NB4 (cell line): ENCODE measurements at regions not wholly inside any gene's neighbourhood (a gene's known extent, or its start where the extent isn't known, plus 50 kb on each side); places are given as distances from the start of the nearest gene placed in this dataset.

Experiments
- DNase-seq: peaks from one replicate; pipeline ENCODE4 v3.0.0; 2010; ENCODE audit warnings: low read depth
- H3K4me3 ChIP-seq: one replicate; pipeline ENCODE4 v1.5.1; 2011; ENCODE audit warnings: mild to moderate bottlenecking, low read depth, low read length, moderate library complexity
- MYC ChIP-seq: IDR thresholded peaks from 2 replicates; pipeline ENCODE4 v1.6.1; 2011; ENCODE audit warnings: low read depth, low read length
- POLR2A ChIP-seq: IDR thresholded peaks from 2 replicates; pipeline ENCODE4 v1.6.1; 2011; ENCODE audit warnings: mild to moderate bottlenecking; ENCODE audit not compliant: insufficient read length; ENCODE audit errors: extremely low read depth
- TF ChIP-seq, protein P1 (sequence below): IDR thresholded peaks from 2 replicates; pipeline ENCODE4 v1.6.1; 2011; ENCODE audit warnings: low read depth, low read length
- TF ChIP-seq, protein P2 (sequence below): IDR thresholded peaks from one replicate; pipeline ENCODE4 v1.5.1; 2012; ENCODE audit warnings: low read depth, low read length

DNA sequence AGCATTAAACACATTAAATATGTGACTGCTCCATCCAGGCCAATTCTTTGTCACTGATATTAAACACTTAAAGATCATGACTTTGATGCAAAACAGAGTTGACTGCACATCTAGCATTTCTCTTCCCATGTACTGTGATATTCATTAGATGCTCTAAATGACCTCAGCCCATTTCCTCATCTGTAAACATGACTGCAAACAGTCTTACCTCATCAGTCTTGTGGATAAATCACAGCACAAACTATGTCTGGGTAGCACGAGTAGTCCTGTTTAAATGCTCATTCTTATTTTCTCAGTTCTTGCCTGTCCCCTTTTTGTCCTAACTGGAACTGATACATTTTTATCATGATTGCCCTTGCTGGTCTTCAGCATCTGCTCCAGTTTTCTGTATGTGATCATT lies 1974.8 kb upstream of the LRRTM1 start:
- DNase-seq: no peak
- H3K4me3 ChIP-seq: no peak overlapping the region
- no peak for TF ChIP-seq MYC
- TF ChIP-seq, protein P1, sequence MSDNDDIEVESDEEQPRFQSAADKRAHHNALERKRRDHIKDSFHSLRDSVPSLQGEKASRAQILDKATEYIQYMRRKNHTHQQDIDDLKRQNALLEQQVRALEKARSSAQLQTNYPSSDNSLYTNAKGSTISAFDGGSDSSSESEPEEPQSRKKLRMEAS: no peak
- TF ChIP-seq, protein P2, sequence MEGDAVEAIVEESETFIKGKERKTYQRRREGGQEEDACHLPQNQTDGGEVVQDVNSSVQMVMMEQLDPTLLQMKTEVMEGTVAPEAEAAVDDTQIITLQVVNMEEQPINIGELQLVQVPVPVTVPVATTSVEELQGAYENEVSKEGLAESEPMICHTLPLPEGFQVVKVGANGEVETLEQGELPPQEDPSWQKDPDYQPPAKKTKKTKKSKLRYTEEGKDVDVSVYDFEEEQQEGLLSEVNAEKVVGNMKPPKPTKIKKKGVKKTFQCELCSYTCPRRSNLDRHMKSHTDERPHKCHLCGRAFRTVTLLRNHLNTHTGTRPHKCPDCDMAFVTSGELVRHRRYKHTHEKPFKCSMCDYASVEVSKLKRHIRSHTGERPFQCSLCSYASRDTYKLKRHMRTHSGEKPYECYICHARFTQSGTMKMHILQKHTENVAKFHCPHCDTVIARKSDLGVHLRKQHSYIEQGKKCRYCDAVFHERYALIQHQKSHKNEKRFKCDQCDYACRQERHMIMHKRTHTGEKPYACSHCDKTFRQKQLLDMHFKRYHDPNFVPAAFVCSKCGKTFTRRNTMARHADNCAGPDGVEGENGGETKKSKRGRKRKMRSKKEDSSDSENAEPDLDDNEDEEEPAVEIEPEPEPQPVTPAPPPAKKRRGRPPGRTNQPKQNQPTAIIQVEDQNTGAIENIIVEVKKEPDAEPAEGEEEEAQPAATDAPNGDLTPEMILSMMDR: no peak
- TF ChIP-seq POLR2A: no peak

DNA sequence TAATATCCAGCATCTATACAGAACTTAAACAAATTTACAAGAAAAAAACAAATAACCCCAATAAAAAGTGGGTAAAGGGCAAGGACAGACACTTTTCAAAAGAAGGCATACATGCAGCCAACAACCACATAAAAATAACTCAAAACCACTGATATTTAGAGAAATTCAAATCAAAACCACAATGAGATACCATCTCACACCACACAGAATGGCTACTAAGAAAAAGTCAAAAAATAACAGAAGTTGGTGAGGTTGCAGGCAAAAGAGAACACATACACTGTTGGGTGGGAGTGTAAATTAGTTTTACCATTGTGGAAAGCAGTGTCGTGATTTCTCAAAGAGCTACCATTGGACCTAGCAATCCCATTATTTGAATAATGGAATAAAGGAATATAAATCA lies 1973.9 kb upstream of the LRRTM1 start:
- DNase-seq: no peak
- H3K4me3 ChIP-seq: no peak overlapping the region
- TF ChIP-seq, protein P2: no peak
- TF ChIP-seq POLR2A (no peak), MYC (no peak)
- TF ChIP-seq, protein P1: no peak

DNA sequence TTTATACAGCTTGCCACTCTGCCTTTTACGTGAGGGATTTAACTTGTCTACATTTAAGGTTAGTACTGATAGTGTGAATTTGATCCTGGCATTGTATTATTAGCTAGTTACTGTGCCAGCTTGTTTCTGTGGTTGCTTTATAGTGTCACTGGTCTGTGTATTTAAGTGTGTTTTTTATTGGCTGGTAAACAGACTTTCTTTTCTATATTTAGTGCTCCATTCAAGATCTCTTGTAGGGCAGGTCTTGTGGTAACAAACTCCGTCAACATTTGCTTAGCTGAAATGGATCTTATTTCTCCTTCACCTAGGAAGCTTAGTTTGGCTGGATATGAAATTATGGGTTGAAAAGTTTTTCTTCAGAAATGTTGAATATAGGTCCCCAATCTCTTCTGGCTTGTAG lies 1971.0 kb upstream of the LRRTM1 start:
- no peak overlapping the region for H3K4me3 ChIP-seq
- no peak for TF ChIP-seq MYC
- no peak for TF ChIP-seq POLR2A
- TF ChIP-seq, protein P1: no peak
- TF ChIP-seq, protein P2: no peak
- DNase-seq: no peak

DNA sequence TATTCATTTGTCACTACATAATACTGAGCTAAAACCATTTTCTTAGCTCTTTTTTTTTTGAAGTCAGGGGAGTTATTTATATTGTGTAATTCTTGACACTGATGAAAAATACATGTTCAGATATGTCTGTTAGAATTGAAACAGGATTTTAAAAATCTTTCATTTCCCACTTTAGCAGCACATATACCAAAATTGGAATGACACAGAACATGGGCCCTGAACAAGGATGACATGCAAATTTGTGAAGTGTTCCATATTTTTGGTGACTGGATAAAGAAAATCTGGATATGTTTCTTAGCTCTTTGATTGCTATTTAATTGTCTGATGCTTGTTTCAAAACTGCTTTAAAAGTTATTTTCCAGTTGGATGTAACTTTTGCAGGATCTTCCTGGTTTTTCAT lies 1963.9 kb upstream of the LRRTM1 start:
- DNase-seq: no peak
- H3K4me3 ChIP-seq: no peak overlapping the region
- TF ChIP-seq MYC (no peak), POLR2A (no peak)
- TF ChIP-seq, protein P1: no peak
- TF ChIP-seq, protein P2: no peak

DNA sequence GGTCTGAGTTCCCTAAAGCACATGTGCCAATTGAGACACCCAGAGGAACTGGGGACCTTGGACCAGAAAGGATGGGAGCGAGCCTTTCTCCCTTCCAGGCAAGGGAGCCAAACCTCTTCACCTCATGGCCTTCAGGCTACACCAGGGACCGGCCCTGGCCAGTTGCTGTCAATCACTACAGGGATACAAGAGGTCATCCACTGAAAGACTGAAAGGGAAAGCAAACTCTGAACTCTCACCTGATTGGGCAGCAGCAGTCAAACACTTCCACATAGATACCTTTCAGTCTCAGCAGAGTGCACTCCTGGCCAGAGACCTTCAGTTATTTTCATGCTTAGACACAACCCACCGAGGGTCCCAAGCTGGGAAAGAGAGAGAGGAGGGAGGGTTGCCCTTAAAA lies 1956.0 kb upstream of the LRRTM1 start:
- DNase-seq: no peak
- H3K4me3 ChIP-seq: no peak overlapping the region
- TF ChIP-seq MYC (no peak), POLR2A (no peak)
- TF ChIP-seq, protein P2: no peak
- TF ChIP-seq, protein P1: no peak

DNA sequence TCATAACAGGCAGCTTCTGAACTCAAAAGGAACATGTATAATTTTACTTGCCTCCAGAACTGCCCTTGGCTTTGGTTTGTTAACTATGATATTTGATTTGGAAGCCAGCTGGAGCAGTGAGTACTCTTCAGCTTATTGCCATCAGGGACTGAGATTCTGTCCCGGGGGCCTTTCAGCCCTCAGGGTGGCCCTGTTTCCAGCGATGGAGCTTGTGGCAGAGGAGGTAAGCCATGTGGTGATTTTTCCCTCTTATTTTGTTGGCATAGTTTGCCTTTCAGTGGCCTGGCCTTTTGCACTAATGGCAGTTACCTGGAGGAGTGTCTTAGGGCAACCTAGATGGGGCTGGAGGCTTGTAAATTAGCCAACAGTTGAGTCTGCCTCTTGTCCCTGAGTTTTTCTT lies 1955.0 kb upstream of the LRRTM1 start:
- no peak for DNase-seq
- H3K4me3 ChIP-seq: no peak overlapping the region
- TF ChIP-seq POLR2A: no peak
- TF ChIP-seq MYC: no peak
- TF ChIP-seq, protein P1: no peak
- TF ChIP-seq, protein P2: no peak
